NCI-H226 (cell line): ENCODE measurements at regions not wholly inside any gene's neighbourhood (a gene's known extent, or its start where the extent isn't known, plus 50 kb on each side); places are given as distances from the start of the nearest gene placed in this dataset.
A peak's percentile ranks its signal among the peaks of the same experiment; 100 is the strongest.

ENCODE experiments used
- DNase-seq: peaks from one replicate; pipeline ENCODE4 v3.0.0-alpha.2; 2015

DNA sequence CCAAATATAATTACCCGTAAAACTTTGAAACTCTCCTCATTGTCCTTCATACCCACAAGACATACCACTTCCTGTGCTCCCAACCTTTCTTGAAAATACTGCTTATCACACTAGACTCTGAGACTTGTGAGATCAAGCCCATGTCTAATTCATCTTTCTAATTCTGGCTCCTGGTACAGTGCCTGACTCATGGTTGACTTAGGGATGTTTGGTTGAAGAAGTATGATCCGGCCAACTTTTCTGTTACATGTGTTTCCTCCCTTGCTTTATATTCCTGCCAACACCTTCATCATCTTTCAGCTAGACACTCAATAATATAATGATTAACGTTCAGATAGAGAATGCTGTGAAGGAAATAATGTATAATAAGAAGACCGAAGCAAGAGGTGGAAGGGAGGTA is 58.2 kb downstream of the MEX3B start:
- no peak for DNase-seq

DNA sequence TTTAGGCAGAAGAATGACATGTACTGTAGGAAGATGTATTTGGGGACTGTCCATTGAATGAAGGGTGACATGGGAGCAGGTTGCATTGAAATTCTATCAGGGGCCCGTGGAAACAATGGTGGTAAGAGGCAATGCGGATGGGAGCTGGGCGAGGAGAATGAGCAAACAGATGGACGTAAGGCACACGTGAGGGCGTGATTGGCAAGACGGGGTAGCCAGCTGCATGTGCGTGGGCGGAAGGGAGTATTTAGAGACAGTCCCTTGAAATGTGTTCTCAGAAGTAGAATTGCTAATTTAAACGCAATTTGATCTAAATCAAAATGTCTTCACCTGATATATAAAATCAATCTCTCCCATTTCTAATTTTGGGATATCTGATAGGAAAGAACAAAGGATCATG is 62.3 kb downstream of the MEX3B start:
- DNase-seq: no peak

DNA sequence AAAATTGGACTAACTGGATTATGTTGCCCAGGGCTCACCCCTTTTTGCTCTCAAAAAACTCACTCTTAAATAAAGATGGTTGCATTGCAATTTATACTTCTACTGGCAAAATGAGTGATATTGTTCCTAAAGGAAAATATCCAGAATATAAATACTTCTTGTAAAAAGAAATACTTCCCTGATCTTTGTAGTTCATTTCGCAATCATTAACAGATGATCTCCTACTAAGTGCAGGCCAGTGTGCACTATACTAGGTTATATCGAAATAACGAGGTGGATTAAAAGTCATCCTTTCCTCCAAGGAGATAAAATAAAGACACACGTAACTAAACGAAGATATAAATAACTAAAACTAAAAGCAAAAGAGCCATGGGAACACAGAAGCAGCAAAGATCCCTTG is 63.0 kb downstream of the MEX3B start:
- no peak for DNase-seq

DNA sequence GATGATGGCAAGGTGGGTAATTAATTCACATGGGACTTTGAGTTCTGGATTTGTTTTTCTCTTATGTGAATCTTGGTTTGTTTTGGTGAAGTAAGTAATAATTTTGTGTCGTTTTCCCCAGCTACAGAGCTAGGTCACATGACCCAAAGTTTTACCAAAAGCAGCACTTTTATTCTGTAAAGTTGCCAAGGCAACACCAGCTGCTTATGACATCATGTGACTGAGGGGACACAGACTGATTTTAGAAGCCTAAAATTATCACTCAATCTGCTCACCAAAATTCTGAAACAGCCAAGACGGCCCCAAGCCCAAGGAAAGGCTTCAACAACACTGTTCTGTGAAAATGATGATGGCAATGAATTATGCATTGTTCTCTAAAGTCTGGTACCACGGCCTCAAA is 63.9 kb downstream of the MEX3B start:
- no peak for DNase-seq

DNA sequence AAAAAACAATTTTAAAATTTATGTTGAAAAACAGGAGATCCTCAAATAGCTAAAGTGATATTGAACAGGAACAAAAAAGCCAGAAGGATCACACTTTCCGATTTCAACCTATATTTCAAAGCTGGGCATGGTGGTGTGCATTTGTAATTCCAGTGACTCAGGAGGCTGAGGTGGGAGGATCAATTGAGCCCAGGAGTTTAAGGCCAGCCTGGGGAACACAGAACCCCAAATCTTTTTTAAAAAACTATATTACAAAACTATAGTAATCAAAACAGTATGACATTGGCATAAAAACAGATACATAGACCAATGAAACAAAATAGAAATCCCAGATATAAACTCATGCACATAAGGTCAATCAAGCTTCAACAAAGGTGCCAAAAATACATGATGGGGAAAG is 68.4 kb downstream of the MEX3B start:
- DNase-seq: no peak

DNA sequence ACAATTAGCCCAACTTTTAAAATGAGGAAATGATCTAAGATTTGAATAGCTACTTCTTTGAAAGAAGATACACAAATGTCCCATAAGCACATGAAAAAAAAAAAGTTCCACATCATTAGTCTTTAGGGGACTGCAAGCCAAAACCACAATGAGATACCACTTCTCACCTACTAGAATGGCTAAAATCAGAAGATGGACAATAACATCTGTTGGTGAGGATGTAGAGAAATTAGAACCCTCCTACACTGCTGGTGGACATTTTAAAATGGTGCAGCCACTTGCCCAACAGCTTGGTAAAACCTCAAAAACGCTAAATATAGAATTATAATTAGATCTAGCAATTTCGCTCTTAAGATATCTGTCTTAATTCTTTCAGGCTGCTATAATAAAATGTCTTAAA is 77.1 kb downstream of the MEX3B start:
- no peak for DNase-seq

DNA sequence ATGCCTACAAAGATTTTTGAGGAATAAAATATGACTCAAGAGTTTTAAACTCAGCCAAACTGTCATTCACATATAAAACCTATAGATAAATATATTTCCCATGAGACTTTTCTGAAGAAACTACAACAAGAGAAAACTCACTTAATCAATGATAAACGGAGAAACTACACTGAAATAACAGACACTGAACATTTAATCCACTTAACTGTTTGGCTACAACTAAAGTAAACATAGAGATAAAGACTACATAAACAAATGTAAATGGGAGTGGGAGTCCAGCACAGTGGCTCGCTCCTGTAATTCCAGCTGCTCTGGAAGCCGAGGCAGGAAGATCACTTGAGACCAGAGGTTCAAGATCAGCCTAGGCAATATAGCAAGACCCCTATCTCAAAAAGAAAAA is 79.2 kb downstream of the MEX3B start:
- no peak for DNase-seq

DNA sequence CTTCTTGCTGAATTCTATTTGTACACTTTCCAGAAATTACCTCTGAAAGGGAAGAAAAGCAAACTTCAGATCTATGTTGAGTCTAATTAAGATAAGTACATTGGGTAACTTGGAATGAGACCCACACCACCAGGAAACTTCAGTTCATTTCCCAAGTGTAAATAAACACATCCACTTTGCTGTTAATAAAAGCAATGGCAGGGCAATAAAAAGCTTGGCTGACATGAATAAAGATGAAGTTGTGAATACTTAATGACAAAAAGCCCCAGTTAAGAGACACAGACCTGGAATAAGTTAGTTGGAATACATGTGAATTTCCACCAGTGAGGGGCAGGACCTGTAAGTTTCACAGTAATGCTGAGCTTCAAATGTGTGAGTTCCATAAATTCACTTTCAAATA is 83.3 kb downstream of the MEX3B start:
- no peak for DNase-seq

DNA sequence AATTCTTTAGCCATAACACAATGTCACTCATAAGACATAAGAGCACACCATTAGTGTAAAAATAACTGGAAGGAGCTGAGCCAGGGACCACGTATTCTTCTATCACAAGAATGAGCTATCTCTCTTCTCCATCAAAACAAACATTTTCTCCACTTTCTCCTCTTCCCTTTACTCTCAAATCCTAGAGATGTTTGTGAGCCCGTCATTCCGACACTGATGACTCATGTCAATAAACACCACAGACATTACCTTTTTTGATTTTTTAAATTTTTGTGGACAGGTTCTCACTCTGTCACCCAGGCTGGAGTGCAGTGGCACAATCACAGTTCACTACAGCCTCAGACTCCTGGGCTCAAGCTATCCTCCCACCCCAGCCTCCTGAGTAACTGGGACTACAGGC is 86.6 kb downstream of the MEX3B start:
- no peak for DNase-seq

DNA sequence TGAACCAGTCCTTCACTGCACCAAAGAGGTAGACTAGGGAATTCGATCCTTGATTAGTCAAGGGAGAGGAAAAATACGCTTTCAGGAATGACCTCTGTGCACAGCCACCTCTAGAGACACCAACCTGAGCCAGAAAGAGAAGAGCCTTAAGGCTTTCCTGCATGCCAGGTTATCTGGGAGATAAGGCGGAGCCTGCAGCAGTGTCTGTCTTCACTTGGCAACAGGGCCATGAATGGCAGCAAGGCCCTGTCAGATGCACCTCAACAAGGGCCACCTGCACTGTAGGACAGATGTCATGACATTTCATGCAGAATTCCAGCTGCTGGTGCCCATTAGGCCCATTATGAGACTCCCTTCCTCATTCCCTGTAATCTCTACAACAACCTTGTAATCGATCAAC is 88.1 kb downstream of the MEX3B start:
- DNase-seq: no peak

DNA sequence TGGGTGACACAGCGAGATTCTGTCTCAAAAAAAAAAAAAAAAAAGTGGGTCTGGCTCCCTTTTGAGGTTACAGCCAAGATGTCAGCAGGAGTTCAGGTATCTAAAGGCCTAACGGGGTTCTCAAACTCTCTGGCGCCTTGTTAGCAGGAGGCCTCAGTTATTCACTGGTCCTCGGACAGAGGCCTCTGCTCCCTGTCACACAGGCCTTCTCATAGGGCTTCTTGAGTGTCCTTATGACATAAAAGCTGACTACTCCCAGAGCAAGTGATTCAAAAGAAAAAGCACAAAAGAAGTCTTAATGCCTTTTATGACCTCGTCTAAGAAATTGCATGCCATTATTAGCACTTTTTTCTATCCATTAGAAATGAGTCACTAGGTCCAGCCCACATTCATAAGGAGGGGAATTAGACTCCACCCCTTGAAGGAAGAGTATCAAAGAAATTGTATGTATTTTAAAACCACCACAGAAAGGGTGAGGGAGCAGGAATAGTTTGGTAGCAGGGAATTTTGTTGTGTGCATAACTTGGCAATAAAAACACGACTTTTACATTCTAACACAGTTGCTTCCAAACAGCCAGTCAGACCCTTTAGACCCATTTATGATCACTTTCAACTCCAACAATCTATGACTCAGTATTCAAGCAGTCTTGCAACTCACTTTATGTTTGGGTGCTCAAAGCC is 90.3 kb downstream of the MEX3B start:
- DNase-seq: no peak

DNA sequence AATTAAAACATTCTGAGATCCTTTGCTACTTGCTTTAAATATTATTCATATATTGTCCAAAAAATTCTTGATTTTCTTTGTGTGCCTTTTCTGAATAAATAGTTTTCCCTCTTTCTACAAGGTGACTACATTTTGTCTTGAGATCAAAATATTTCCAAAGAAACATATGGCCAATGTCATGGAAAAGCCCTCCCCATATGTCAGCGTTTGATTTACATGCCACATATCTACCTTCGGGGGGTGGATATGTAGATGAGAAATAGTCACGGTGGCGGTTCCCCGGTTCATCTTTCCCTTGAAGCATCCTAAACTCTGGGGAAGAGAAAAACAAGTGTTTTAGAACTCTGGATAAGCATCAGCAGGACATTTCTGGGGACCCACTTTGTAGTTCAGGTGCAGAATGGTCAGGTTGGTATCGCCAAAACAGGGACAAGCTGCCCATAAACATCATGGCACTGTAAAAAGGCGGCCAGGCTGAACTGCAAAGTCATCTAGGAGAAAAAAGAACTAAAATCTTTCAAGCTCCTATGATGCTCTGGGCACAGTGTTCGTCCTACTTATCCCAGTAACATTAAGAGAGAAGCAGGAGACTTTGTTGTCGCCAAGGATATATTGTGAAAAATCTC is 91.5 kb downstream of the MEX3B start:
- DNase-seq: no peak

DNA sequence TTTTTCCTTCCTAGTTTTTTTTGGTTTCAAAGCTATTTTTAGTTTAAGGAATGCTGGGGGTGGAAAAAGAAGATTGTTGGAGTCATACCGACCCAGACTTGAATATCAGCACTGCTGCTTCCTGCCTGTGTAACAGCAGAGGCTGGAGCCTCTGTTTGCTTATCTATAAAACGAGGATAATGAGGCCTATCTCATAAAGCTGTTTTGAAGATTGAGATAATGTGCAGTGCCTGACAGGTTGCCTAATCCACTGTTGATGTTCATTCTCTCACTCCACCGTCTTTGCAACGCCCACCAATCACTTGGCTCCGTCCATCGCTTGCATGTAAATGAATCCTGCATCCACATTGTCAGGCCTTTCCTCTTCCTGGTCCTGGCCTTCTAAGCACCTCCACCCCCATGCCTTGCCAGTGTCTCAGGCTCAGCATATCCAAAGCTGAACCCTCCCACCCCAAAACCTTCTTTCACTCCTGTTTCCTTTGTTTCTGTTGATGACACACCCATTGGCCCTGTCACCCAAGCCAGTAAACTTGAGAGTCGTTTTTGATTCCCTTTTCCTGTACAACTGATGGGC is 94.9 kb downstream of the MEX3B start:
- peak; percentile 56 for DNase-seq

DNA sequence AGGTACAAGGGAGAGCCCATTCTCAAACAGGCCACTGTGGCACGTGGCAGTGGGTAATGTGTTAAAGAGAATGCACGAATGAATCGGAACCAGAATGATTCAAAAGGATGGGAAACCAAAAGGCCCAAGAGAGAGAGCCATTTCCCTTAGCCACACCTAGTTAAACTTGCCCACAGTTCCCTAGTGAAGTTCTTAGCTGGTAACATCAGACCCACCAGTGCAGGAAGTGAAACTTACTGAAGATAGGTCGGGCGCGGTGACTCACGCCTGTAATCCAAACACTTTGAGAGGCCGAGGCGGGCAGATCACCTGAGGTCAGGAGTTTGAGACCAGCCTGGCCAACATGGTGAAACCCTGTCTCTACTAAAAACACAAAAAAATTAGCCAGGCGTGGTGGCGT is 97.1 kb downstream of the MEX3B start:
- DNase-seq: peak; percentile 25

DNA sequence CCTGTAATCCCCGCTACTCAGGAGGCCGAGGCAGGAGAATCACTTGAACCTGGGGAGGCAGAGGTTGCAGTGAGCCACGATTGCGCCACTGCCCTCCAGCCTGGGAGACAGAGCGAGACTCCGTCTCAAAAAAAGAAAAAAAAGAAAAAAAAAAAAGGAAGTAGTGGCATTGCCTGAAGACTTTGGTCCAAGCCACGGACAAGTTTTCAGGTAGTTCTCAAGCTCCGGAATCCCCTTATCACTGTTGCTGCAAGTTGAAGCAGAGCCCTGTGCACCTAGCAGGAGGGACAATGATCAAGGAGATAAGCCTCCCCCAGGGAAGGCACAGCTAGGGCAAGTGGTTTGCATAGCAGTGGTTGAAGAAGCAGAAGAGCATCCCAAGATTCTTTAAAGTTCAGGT is 97.6 kb downstream of the MEX3B start:
- no peak for DNase-seq

DNA sequence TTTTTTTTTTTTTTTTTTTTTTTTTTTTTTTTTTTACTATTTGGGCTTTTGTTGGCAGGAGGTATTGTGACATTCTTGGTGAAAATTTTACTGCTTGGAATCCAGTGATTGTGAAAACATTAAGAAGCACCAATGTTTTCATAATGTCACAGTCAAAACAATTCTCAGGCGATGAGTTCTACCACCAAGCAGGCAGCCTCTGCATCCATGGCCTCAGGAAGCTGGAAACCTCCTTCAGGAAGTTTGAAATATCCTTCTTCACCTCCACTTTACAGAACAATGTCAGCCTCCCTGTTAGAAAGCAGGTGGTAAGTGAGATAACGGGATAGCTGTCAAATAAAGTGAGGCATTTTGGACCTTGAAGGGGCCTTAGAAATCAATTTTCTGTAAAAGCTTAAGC is 98.3 kb downstream of the MEX3B start:
- no peak for DNase-seq

DNA sequence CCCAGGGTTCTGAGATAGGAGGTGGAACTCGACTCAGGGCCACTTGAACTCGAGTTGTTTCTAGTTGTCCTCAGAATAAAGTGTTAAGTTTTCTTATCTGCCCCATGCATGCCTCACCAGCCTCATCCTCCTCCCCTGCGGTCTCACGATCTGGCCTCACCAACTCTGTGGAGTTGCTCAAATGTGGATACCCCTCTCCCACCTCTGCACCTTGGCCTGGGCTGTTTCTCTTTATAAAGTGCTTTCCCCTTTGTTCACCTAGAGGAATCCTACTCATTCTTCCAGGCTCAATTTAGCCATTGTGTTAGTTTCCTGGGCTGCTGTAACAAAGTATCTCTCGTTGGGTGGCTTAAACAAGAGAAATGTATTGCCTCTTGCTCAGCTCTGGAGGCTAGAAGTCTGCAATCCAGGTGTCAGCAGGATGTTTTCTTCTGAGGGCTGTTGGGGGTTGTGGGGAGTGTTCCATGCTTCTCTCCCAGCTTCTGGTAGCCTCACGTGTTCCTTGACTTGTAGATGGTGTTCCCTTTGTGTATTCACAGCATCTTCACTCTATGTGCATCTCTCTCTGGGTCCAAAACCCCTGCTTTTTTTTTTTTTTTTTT is 100.7 kb downstream of the MEX3B start:
- no peak for DNase-seq

DNA sequence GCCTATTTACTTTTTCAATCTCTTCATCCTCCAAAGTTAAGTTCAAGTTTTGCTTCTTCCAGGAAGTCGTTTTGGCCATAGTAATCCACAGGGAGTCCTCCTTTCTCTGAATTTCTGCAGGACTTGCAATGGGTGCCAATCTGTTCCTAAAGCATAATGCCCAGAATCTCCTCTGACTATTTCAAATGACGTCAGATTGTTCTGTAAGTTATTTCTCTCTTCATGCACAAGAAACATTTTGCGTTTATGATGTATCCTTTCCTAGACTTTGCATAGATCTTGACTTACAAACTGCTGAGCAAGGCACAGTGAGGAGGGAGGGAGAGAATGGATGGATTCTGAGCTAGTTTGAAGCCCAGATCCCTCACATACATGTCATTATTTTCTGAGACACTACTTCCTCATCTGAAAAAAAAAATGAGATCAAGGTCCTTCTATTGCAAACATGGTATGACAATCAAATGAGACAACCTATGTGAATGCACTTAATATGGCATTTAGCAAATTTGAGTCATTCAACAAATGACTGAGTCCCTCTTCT is 103.1 kb downstream of the MEX3B start:
- no peak for DNase-seq

DNA sequence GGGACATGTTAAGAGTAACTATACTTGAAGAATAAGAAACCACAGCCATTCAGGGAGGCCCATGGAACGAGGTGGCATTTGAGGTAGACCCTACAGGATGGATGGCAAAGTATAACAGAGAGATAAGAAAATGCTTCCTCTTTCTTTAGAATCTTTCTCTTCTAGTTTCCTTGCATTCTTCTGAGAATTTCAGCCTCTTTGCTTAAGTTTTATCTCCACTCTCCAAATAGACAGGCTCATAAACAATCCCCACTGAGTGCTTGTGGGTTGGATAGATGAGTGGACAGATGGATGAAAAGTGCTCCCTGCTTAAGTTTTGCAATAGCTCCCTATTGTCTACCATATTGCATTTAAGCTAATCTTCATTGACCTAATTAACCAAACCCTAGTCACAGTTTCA is 103.7 kb downstream of the MEX3B start:
- DNase-seq: no peak

DNA sequence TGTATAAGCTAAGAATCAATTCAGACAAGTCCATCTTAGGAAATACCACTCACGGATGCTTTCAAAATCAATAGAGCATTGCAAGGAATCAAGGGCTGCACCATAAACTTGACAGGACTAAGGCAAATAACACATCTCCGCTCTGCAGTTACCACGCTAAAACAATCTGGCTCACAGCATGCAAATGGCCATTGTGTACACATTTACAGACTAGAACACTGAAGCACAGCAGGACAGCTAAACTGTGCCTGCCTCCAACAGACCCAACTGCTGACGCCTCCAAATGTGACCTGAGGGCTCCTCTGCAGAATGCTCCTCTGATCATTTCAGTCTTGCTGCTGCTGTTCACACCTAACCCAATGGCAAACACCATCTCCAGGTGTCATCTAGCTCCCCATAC is 104.3 kb downstream of the MEX3B start:
- DNase-seq: no peak

DNA sequence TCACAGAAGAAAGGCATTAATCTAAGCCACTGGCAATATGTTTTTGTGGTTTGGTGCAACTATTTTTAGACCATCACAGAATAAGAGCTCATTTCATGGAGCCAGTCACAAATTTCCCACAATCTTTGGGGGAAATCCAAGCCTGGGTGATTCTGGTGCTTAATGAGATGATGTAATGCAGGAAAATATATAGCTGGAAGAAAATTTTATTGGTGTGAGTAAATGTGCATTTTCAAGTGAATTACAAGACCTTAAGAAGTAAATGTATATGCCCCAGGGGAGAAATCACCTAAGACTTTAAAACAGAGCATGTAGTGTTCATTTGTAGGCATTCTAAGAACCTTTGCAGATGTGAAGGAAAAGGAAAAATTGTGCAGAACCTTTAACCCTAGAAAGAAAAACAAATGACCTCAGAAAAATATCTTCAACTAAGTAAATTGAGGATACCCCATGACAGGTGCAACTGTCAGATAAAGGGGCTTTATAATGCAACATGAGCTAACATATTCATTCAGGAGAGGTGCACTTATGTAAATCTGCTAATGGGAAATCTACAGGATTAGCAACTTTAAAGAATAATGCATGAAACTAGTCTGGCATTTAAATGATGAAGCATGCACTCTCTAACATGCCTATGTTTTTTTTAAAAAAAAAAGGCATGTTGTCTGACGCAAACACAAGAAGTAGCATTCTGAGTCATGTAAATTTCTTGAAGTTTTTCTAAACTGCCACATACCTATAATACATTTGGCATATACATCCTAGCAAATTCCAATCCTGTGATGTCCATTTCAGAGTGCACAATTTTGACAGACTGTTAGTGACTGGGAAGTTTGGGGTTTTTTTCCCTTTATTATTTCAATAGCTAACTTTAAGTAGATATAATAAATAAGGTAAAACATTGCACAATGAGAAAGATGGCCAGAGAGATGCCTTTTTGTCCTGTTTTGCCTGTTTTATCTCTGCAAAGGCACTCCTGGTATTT is 105.1 kb downstream of the MEX3B start:
- peak; percentile 82 for DNase-seq

DNA sequence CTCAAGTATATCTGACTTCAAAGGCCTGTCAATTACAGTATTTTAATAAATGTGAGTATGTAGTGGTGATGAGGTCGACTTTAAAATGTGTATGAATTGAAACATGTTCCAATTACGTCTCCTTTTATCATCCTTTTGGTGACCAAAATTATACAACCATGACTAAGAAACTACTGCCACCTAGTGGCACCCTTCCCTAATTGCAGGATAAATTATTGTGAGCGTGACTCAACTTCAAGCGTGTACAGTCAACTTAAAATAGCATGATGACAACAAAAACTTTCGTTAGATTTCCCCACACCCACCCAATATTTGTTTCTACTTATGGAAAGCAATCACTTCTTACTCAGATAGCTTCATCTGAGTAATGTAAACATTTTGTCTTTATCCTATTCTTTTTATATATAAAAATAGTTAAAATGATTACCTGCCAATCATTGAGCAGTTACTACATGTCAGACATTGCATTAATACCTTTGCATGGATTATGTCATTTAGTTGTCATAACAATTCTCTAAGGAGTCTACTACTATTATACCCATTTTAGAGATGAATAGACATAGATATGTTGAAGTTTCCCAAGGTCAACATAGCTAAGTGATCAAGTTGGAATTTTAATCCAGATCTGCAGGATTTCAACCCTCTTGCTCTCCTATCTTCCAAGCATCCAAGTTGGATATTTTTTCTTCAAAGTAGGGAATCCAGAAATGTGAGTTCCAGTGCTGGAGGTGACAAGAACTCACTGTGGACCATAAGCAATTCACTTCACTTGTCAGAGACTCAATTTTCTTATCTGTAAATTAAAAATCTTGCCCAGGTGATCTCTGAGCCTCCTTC is 106.0 kb downstream of the MEX3B start:
- DNase-seq: peak; percentile 17
